OCI-LY1 (cell line): ENCODE measurements at regions not wholly inside any gene's neighbourhood (a gene's known extent, or its start where the extent isn't known, plus 50 kb on each side); places are given as distances from the start of the nearest gene placed in this dataset.

Experiments
- CTCF ChIP-seq: fragments of 200-600 bp; sonication (generic), shearing (Covaris generic); IDR thresholded peaks from 2 replicates; pipeline ENCODE4 v1.5.1; 2017; ENCODE audit warnings: mild to moderate bottlenecking, antibody characterized with exemption, low read length, moderate library complexity, mixed read lengths
- EZH2 ChIP-seq: fragments of 200-600 bp; sonication (generic), shearing (Covaris generic); IDR thresholded peaks from 2 replicates; pipeline ENCODE4 v1.8.0; 2017; ENCODE audit warnings: borderline replicate concordance, mixed run types, mild to moderate bottlenecking, antibody characterized with exemption, low read length, moderate library complexity, mixed read lengths

GRCh38 chr14:30333934-30334333 lies 225.0 kb upstream of the G2E3 start:
- TF ChIP-seq CTCF (no peak), EZH2 (no peak)
